ENCODE measurements at regions not wholly inside any gene's neighbourhood (a gene's known extent, or its start where the extent isn't known, plus 50 kb on each side); places are given as distances from the start of the nearest gene placed in this dataset.

DNA sequence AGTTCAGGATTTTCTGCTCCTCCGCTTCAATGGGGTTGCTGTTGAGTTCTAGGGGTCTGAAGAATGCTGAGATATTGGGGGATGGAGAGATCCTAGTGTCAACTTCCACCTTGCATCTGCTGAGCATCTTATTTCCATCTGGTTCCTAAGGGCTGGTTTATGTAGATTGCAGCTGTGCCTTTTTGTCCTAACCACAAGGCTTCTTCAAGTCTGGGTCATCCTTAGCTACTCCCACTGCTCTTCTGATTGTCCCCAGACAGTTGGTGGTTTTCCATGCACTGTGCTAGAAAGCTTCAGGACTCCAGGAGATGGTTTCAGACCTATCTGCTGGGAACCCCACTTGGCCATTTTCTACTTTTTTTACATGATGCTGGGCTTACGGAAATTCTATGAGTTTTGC, 125.0 kb downstream of the IL20RB start:
- TF ChIP-seq SUZ12 (IDR thresholded peaks at IDR 0.05; ENCODE audit: extremely low read depth, insufficient read depth, insufficient read length) (no peak), YY1 (IDR thresholded peaks at IDR 0.05; ENCODE audit: insufficient read depth, insufficient read length) (no peak)

All from NT2/D1 (cell line).